Thoracic aorta (tissue), 2 donors: ENCODE measurements at regions not wholly inside any gene's neighbourhood (a gene's known extent, or its start where the extent isn't known, plus 50 kb on each side); places are given as distances from the start of the nearest gene placed in this dataset.

Experiments
- ATAC-seq: fragments of 150-250 bp; one replicate; pipeline ENCODE4 v1.8.0; 2017; ENCODE audit warnings: low read depth; ENCODE audit not compliant: insufficient number of reproducible peaks, low FRiP score
- DNase-seq: peaks from one replicate; pipeline ENCODE4 v3.0.0-alpha.2; 2020; ENCODE audit warnings: low spot score
- H3K27ac ChIP-seq, 2 donors: fragments of 200-600 bp; sonication (generic); 1 replicate in 1 of 2; 2 replicates in 1 of 2; pipeline ENCODE4 v1.5.1; 2016; ENCODE audit warnings: mild to moderate bottlenecking in 2 of 2, moderate library complexity in 2 of 2
- H3K27me3 ChIP-seq: fragments of 200-600 bp; sonication (generic); replicated peaks from 2 replicates; pipeline ENCODE4 v1.6.0; 2016; ENCODE audit warnings: mild to moderate bottlenecking; ENCODE audit not compliant: insufficient read depth
- H3K36me3 ChIP-seq: fragments of 200-600 bp; sonication (generic); one replicate; pipeline ENCODE4 v1.5.1; 2016
- H3K4me1 ChIP-seq, 2 donors: fragments of 200-600 bp; sonication (generic); 1 replicate in 1 of 2; 2 replicates in 1 of 2; pipeline versions ENCODE4 v1.5.1 to v1.6.0; 2016; ENCODE audit warnings: low read depth in 2 of 2, mild to moderate bottlenecking in 1 of 2; ENCODE audit not compliant: control insufficient read depth in 1 of 2
- H3K4me3 ChIP-seq: fragments of 200-600 bp; sonication (generic); 2 replicates; pipeline ENCODE4 v1.5.1; 2016; ENCODE audit warnings: mild to moderate bottlenecking
- H3K9me3 ChIP-seq: fragments of 200-600 bp; sonication (generic); 2 replicates; pipeline ENCODE4 v1.5.1; 2016
- CTCF ChIP-seq: fragments of 200-600 bp; sonication (generic); IDR thresholded peaks from one replicate; pipeline ENCODE4 v1.5.1; 2019; ENCODE audit warnings: antibody characterized with exemption

GRCh38 chr2:196314780-196315179 lies 143.4 kb upstream of the STK17B start:
- ATAC-seq = no peak
- Histone ChIP-seq H3K9me3 (no peaks in the 10 kb centered on the region), H3K4me1 (peaks cover 10 to 14% of the 10 kb centered on the region in 2 donors), H3K27ac (no peak overlapping the region), H3K4me3 (no peak overlapping the region), H3K27me3 (no peaks in the 10 kb centered on the region), H3K36me3 (no peaks in the 10 kb centered on the region)
- TF ChIP-seq CTCF = no peak
- DNase-seq = no peak

- DNase-seq = no peak
- TF ChIP-seq CTCF = no peak
- no peak overlapping the region for H3K4me3 ChIP-seq
- no peaks in the 10 kb centered on the region for H3K9me3 ChIP-seq
- H3K27ac ChIP-seq = no peak overlapping the region
- peaks cover 3 to 7% of the 10 kb centered on the region in 2 donors for H3K4me1 ChIP-seq
- H3K27me3 ChIP-seq = no peaks in the 10 kb centered on the region
- no peak for ATAC-seq
- H3K36me3 ChIP-seq = no peaks in the 10 kb centered on the region
These were observed 144.1 kb upstream of the STK17B start for GRCh38 chr2:196315388-196316049.

- peaks cover 0 to 2% of the 10 kb centered on the region in 2 donors for H3K4me1 ChIP-seq
- no peak overlapping the region for H3K4me3 ChIP-seq
- DNase-seq (no peak), ATAC-seq (no peak)
- no peak for TF ChIP-seq CTCF
- no peaks in the 10 kb centered on the region for H3K36me3 ChIP-seq
- no peak overlapping the region for H3K27ac ChIP-seq
- H3K9me3 ChIP-seq = no peaks in the 10 kb centered on the region
- H3K27me3 ChIP-seq = no peaks in the 10 kb centered on the region
These were observed 144.7 kb upstream of the STK17B start for GRCh38 chr2:196316050-196316430.

- DNase-seq (no peak), ATAC-seq (no peak)
- Histone ChIP-seq H3K36me3 (no peaks in the 10 kb centered on the region), H3K9me3 (no peaks in the 10 kb centered on the region), H3K27me3 (no peaks in the 10 kb centered on the region), H3K27ac (no peak overlapping the region), H3K4me1 (peaks cover 6 to 12% of the 10 kb centered on the region in 2 donors), H3K4me3 (no peak overlapping the region)
- no peak for TF ChIP-seq CTCF
These were observed 147.4 kb upstream of the STK17B start for GRCh38 chr2:196318517-196319377.

GRCh38 chr2:196322973-196323810 lies 151.8 kb upstream of the STK17B start:
- H3K27ac ChIP-seq = no peak overlapping the region
- no peak for DNase-seq
- H3K4me3 ChIP-seq = no peak overlapping the region
- no peaks in the 10 kb centered on the region for H3K9me3 ChIP-seq
- peaks cover 6 to 12% of the 10 kb centered on the region in 2 donors for H3K4me1 ChIP-seq
- H3K36me3 ChIP-seq = no peaks in the 10 kb centered on the region
- TF ChIP-seq CTCF = no peak
- ATAC-seq = no peak
- H3K27me3 ChIP-seq = no peaks in the 10 kb centered on the region
